Stomach (tissue), 4 donors: ENCODE measurements at regions not wholly inside any gene's neighbourhood (a gene's known extent, or its start where the extent isn't known, plus 50 kb on each side); places are given as distances from the start of the nearest gene placed in this dataset.

ENCODE experiments used
- CTCF ChIP-seq, 7 experiments: fragments of 450-650 bp in 4 of 7; fragments of 200-600 bp in 3 of 7; sonication (generic) in 3 of 7; IDR thresholded peaks; one replicate each; pipeline ENCODE4 v1.5.1; 2016 to 2019; ENCODE audit warnings: antibody characterized with exemption in 7 of 7, control low read depth in 2 of 7, mild to moderate bottlenecking in 1 of 7
- POLR2AphosphoS5 ChIP-seq, 3 donors: sonication (generic); formaldehyde crosslinking; IDR thresholded peaks; one replicate each; pipeline ENCODE4 v1.6.1; 2016; ENCODE audit warnings: antibody characterized with exemption in 3 of 3

DNA sequence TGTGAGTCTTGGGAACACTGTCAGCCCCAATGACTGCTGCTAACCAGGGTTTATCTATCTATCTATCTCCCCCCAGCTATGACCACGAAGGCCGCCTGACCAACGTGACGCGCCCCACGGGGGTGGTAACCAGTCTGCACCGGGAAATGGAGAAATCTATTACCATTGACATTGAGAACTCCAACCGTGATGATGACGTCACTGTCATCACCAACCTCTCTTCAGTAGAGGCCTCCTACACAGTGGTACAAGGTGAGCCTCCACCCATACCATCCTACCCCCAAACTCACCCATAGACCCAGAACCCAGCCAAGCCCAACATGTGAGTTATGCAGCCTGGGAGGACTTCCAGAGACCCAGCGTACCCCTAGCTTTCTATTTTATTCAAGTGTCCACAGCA lies 65.4 kb upstream of the WWC1 start:
- TF ChIP-seq CTCF (IDR thresholded peaks at IDR 0.05) = no peak
- no peak for TF ChIP-seq POLR2AphosphoS5 (IDR thresholded peaks at IDR 0.05)
